ENCODE measurements at regions not wholly inside any gene's neighbourhood (a gene's known extent, or its start where the extent isn't known, plus 50 kb on each side); places are given as distances from the start of the nearest gene placed in this dataset.
"Not testable (repeated sequence)": the region's sequence is repeated elsewhere in the genome, so short reads cannot be mapped to it uniquely, and the experiment has no call there.

- DNase-seq (ENCODE audit: low spot score): no peak
Observed at GRCh38 chr2:67103157-67103556, 294.0 kb upstream of the ETAA1 start.

- no peak for DNase-seq (ENCODE audit: low spot score)
Observed at GRCh38 chr2:67108231-67108630, 288.9 kb upstream of the ETAA1 start.

- DNase-seq (ENCODE audit: low spot score): no peak
Observed at GRCh38 chr2:67124531-67124930, 272.6 kb upstream of the ETAA1 start.

- DNase-seq (ENCODE audit: low spot score): no peak
Observed at GRCh38 chr2:67130531-67131256, 266.4 kb upstream of the ETAA1 start.

GRCh38 chr2:67131257-67131609, 265.9 kb upstream of the ETAA1 start:
- DNase-seq (ENCODE audit: low spot score): no peak

GRCh38 chr2:67132441-67132940, 264.6 kb upstream of the ETAA1 start:
- DNase-seq (ENCODE audit: low spot score): not testable (repeated sequence)

GRCh38 chr2:67135208-67135607, 261.9 kb upstream of the ETAA1 start:
- no peak for DNase-seq (ENCODE audit: low spot score)

- no peak for DNase-seq (ENCODE audit: low spot score)
Observed at GRCh38 chr2:67137699-67138098, 259.4 kb upstream of the ETAA1 start.

- DNase-seq (ENCODE audit: low spot score): no peak
Observed at GRCh38 chr2:67142071-67142470, 255.1 kb upstream of the ETAA1 start.

GRCh38 chr2:67142741-67143140, 254.4 kb upstream of the ETAA1 start:
- DNase-seq (ENCODE audit: low spot score): no peak

- DNase-seq (ENCODE audit: low spot score): no peak
Observed at GRCh38 chr2:67145851-67146250, 251.3 kb upstream of the ETAA1 start.

- DNase-seq (ENCODE audit: low spot score): no peak
Observed at GRCh38 chr2:67156796-67157195, 240.3 kb upstream of the ETAA1 start.

- DNase-seq (ENCODE audit: low spot score): no peak
Observed at GRCh38 chr2:67158718-67159117, 238.4 kb upstream of the ETAA1 start.

GRCh38 chr2:67159929-67160328, 237.2 kb upstream of the ETAA1 start:
- no peak for DNase-seq (ENCODE audit: low spot score)

- DNase-seq (ENCODE audit: low spot score): no peak
Observed at GRCh38 chr2:67164771-67165522, 232.2 kb upstream of the ETAA1 start.

GRCh38 chr2:67165523-67165990, 231.6 kb upstream of the ETAA1 start:
- DNase-seq (ENCODE audit: low spot score): no peak

- not testable (repeated sequence) for DNase-seq (ENCODE audit: low spot score)
Observed at GRCh38 chr2:67166511-67166910, 230.6 kb upstream of the ETAA1 start.

GRCh38 chr2:67169417-67170140, 227.6 kb upstream of the ETAA1 start:
- no peak for DNase-seq (ENCODE audit: low spot score)

- DNase-seq (ENCODE audit: low spot score): no peak
Observed at GRCh38 chr2:67179526-67179925, 217.6 kb upstream of the ETAA1 start.

GRCh38 chr2:67180841-67181240, 216.3 kb upstream of the ETAA1 start:
- DNase-seq (ENCODE audit: low spot score): no peak

GRCh38 chr2:67182884-67183283, 214.2 kb upstream of the ETAA1 start:
- DNase-seq (ENCODE audit: low spot score): no peak

GRCh38 chr2:67186326-67186725, 210.8 kb upstream of the ETAA1 start:
- DNase-seq (ENCODE audit: low spot score): no peak

GRCh38 chr2:67186871-67187270, 210.3 kb upstream of the ETAA1 start:
- DNase-seq (ENCODE audit: low spot score): no peak
